CD14-positive monocyte (primary cell): ENCODE measurements at regions not wholly inside any gene's neighbourhood (a gene's known extent, or its start where the extent isn't known, plus 50 kb on each side); places are given as distances from the start of the nearest gene placed in this dataset.

Experiments used
- DNase-seq, 3 donors: peaks; one replicate each; pipeline ENCODE4 v3.0.0-alpha.2; 2011 to 2022
- H2AFZ ChIP-seq: 2 replicates; pipeline ENCODE4 v1.6.0; 2012; ENCODE audit warnings: mild to moderate bottlenecking, low read depth, low read length, inconsistent platforms; ENCODE audit not compliant: insufficient read depth, poor library complexity, severe bottlenecking
- H3K27ac ChIP-seq, 2 donors: 1 replicate in 1 of 2; 2 replicates in 1 of 2; pipeline ENCODE4 v1.5.1; 2012 to 2013; ENCODE audit warnings: low read length in 2 of 2, control low read depth in 1 of 2, inconsistent platforms in 1 of 2, low read depth in 1 of 2, mild to moderate bottlenecking in 1 of 2
- H3K27me3 ChIP-seq, 2 donors: one replicate each; pipeline versions ENCODE4 v1.6.0 to v1.6.1; 2011 to 2013; ENCODE audit warnings: low read length in 2 of 2; ENCODE audit not compliant: control insufficient read depth in 2 of 2, insufficient read depth in 2 of 2
- H3K36me3 ChIP-seq, 2 donors: replicated peaks in 1 of 2; 1 replicate in 1 of 2; 2 replicates in 1 of 2; pipeline versions ENCODE4 v1.5.1 to v1.6.1; 2012 to 2013; ENCODE audit warnings: low read length in 2 of 2, control low read depth in 1 of 2, inconsistent platforms in 1 of 2, mild to moderate bottlenecking in 1 of 2; ENCODE audit not compliant: insufficient read depth in 2 of 2, control insufficient read depth in 1 of 2
- H3K4me1 ChIP-seq, 2 donors: 1 replicate in 1 of 2; 2 replicates in 1 of 2; pipeline versions ENCODE4 v1.5.1 to v1.6.1; 2012 to 2013; ENCODE audit warnings: low read length in 2 of 2, control low read depth in 1 of 2, inconsistent platforms in 1 of 2, mild to moderate bottlenecking in 1 of 2, moderate library complexity in 1 of 2; ENCODE audit not compliant: insufficient read depth in 2 of 2, control insufficient read depth in 1 of 2
- H3K4me2 ChIP-seq: replicated peaks from 2 replicates; pipeline ENCODE3; 2012; ENCODE audit warnings: low read length, moderate library complexity, mild to moderate bottlenecking; ENCODE audit not compliant: poor library complexity, severe bottlenecking; ENCODE audit errors: extremely low read depth
- H3K4me3 ChIP-seq, 3 experiments: fragments of 200-600 bp in 1 of 3; sonication (generic) in 1 of 3; replicated peaks in 1 of 3; 1 replicate in 2 of 3; 2 replicates in 1 of 3; pipeline ENCODE4 v1.5.1; 2011 to 2013; ENCODE audit warnings: low read length in 3 of 3, mild to moderate bottlenecking in 3 of 3, control low read depth in 2 of 3, low read depth in 2 of 3, inconsistent platforms in 1 of 3, moderate library complexity in 1 of 3
- H3K79me2 ChIP-seq: 2 replicates; pipeline ENCODE4 v1.6.0; 2012; ENCODE audit warnings: mild to moderate bottlenecking, control low read depth, inconsistent platforms, low read length, moderate library complexity; ENCODE audit not compliant: insufficient read depth
- H3K9ac ChIP-seq: 2 replicates; pipeline ENCODE4 v1.6.0; 2017; ENCODE audit warnings: low read length, mild to moderate bottlenecking; ENCODE audit not compliant: insufficient read depth, poor library complexity, severe bottlenecking
- H3K9me3 ChIP-seq, 2 donors: replicated peaks in 1 of 2; 1 replicate in 1 of 2; 2 replicates in 1 of 2; pipeline versions ENCODE4 v1.5.1 to v1.6.1; 2012 to 2013; ENCODE audit warnings: low read length in 2 of 2, control low read depth in 1 of 2; ENCODE audit not compliant: control insufficient read depth in 1 of 2, insufficient read depth in 1 of 2
- H4K20me1 ChIP-seq: 2 replicates; pipeline ENCODE4 v1.6.0; 2012; ENCODE audit warnings: mild to moderate bottlenecking, low read length, control low read depth, moderate library complexity; ENCODE audit not compliant: insufficient read depth
- H3K27ac Mint-ChIP-seq, 7 donors: one replicate each; pipeline ENCODE4 v1.8.0; 2020; ENCODE audit warnings: mild to moderate bottlenecking in 7 of 7, mixed read lengths in 7 of 7, moderate library complexity in 6 of 7, inconsistent platforms in 2 of 7
- H3K27me3 Mint-ChIP-seq, 3 donors: one replicate each; pipeline ENCODE4 v1.8.0; 2021 to 2022; ENCODE audit warnings: low read depth in 3 of 3, mild to moderate bottlenecking in 3 of 3, mixed read lengths in 3 of 3, moderate library complexity in 3 of 3, inconsistent platforms in 1 of 3
- H3K36me3 Mint-ChIP-seq, 2 donors: one replicate each; pipeline ENCODE4 v1.8.0; 2020; ENCODE audit warnings: mixed read lengths in 2 of 2, inconsistent platforms in 1 of 2, mild to moderate bottlenecking in 1 of 2
- H3K4me1 Mint-ChIP-seq: one replicate; pipeline ENCODE4 v1.8.0; 2020; ENCODE audit warnings: mild to moderate bottlenecking, mixed read lengths
- H3K4me3 Mint-ChIP-seq, 2 donors: one replicate each; pipeline ENCODE4 v1.8.0; 2020; ENCODE audit warnings: mild to moderate bottlenecking in 2 of 2, mixed read lengths in 2 of 2, moderate library complexity in 1 of 2
- H3K9me3 Mint-ChIP-seq, 7 donors: one replicate each; pipeline ENCODE4 v1.8.0; 2020 to 2022; ENCODE audit warnings: mixed read lengths in 7 of 7, mild to moderate bottlenecking in 6 of 7, moderate library complexity in 6 of 7, inconsistent platforms in 2 of 7
- CTCF ChIP-seq: fragments of 200-600 bp; IDR thresholded peaks from one replicate; pipeline ENCODE4 v1.8.0; 2022; ENCODE audit warnings: antibody characterized with exemption, mild to moderate bottlenecking
- WGBS: methylation state at CpG from one replicate; pipeline ENCODE4 v1.1.5; 2013; ENCODE audit warnings: missing lambda C conversion rate; ENCODE audit not compliant: insufficient coverage; 5-methylcytosine and 5-hydroxymethylcytosine counted together
- intact Hi-C, 2 donors: fragments of 100-400 bp; cut with micrococcal nuclease; formaldehyde crosslinking; loops; one replicate each; pipeline versions ENCODE4 v1.15.0 to v1.15.1; 2023

GRCh38 chrX:20514358-20514757, 247.6 kb upstream of the RPS6KA3 start:
- Mint-ChIP-seq H3K9me3 (peaks cover 0 to 6% (median 2%) of the 10 kb centered on the region in 7 donors), H3K4me1 (peaks cover 34% of the 10 kb centered on the region), H3K27ac (peak overlapping the region in 5 of 7 donors; percentile 19 to 82 (median 73)), H3K36me3 (peaks cover 0 to 2% of the 10 kb centered on the region in 2 donors), H3K27me3 (peaks cover 0 to 3% (median 0%) of the 10 kb centered on the region in 3 donors), H3K4me3 (no peak overlapping the region)
- intact Hi-C loops, result no loop called here
- WGBS, result 100% methylated on average over 1 of the region's 1 CpG
- H2AFZ ChIP-seq, result no peak overlapping the region
- H3K4me1 ChIP-seq, result peaks cover 27 to 31% of the 10 kb centered on the region in 2 donors
- H3K4me2 ChIP-seq, result no peak overlapping the region
- no peaks in the 10 kb centered on the region for H3K27me3 ChIP-seq
- DNase-seq, result peak; percentile 41 to 82 (median 43)
- no peak overlapping the region for H3K9ac ChIP-seq
- no peaks in the 10 kb centered on the region for H3K36me3 ChIP-seq
- no peak overlapping the region for H3K4me3 ChIP-seq
- no peaks in the 10 kb centered on the region for H4K20me1 ChIP-seq
- peak overlapping the region in 1 of 2 donors; percentile 79 for H3K27ac ChIP-seq
- H3K9me3 ChIP-seq, result no peaks in the 10 kb centered on the region
- no peak for TF ChIP-seq CTCF
- H3K79me2 ChIP-seq, result no peaks in the 10 kb centered on the region

GRCh38 chrX:20513185-20513584, 246.5 kb upstream of the RPS6KA3 start:
- no peak for DNase-seq
- peaks cover 34% of the 10 kb centered on the region for H3K4me1 Mint-ChIP-seq
- H3K4me3 Mint-ChIP-seq, result no peak overlapping the region
- Histone ChIP-seq H3K9me3 (no peaks in the 10 kb centered on the region), H3K4me2 (no peak overlapping the region), H3K79me2 (no peaks in the 10 kb centered on the region), H3K27me3 (no peaks in the 10 kb centered on the region), H3K27ac (no peak overlapping the region), H3K36me3 (no peaks in the 10 kb centered on the region), H2AFZ (no peak overlapping the region), H3K4me1 (peaks cover 27 to 31% of the 10 kb centered on the region in 2 donors), H3K4me3 (no peak overlapping the region), H4K20me1 (no peaks in the 10 kb centered on the region), H3K9ac (no peak overlapping the region)
- H3K27ac Mint-ChIP-seq, result no peak overlapping the region
- WGBS, result no CpG with 5 or more reads among the region's 3 CpGs
- intact Hi-C loops, result no loop called here
- H3K36me3 Mint-ChIP-seq, result peaks cover 0 to 2% of the 10 kb centered on the region in 2 donors
- TF ChIP-seq CTCF, result no peak
- peaks cover 0 to 2% (median 2%) of the 10 kb centered on the region in 3 donors for H3K27me3 Mint-ChIP-seq
- peaks cover 0 to 6% (median 2%) of the 10 kb centered on the region in 7 donors for H3K9me3 Mint-ChIP-seq
